22Rv1 (cell line): ENCODE measurements at regions not wholly inside any gene's neighbourhood (a gene's known extent, or its start where the extent isn't known, plus 50 kb on each side); places are given as distances from the start of the nearest gene placed in this dataset.

ENCODE experiments used
- H3K27ac ChIP-seq: fragments of 450-650 bp; 2 replicates; pipeline ENCODE4 v1.5.1; 2017
- CTCF ChIP-seq: fragments of 450-650 bp; IDR thresholded peaks from 2 replicates; pipeline ENCODE4 v1.5.1; 2017; ENCODE audit warnings: mild to moderate bottlenecking
- ZFX ChIP-seq: fragments of 450-650 bp; IDR thresholded peaks from 2 replicates; pipeline ENCODE4 v1.6.1; 2017; ENCODE audit warnings: antibody characterized with exemption, borderline replicate concordance

- no peak overlapping the region for H3K27ac ChIP-seq
- TF ChIP-seq ZFX (no peak), CTCF (no peak)
Measured at GRCh38 chr12:4984971-4985370, 58.7 kb upstream of the KCNA5 start.

GRCh38 chr12:4985820-4986219, 57.9 kb upstream of the KCNA5 start:
- TF ChIP-seq ZFX (no peak), CTCF (no peak)
- H3K27ac ChIP-seq: no peak overlapping the region

GRCh38 chr12:4987076-4988046, 56.3 kb upstream of the KCNA5 start:
- TF ChIP-seq CTCF (no peak), ZFX (no peak)

GRCh38 chr12:4991373-4991772, 52.3 kb upstream of the KCNA5 start:
- H3K27ac ChIP-seq: no peak overlapping the region

More at GRCh38 chr12:4987076-4988046, 56.3 kb upstream of the KCNA5 start:
- H3K27ac ChIP-seq: no peak overlapping the region

GRCh38 chr12:4991801-4992200, 51.9 kb upstream of the KCNA5 start:
- TF ChIP-seq ZFX: no peak
- TF ChIP-seq CTCF: no peak
- no peak overlapping the region for H3K27ac ChIP-seq

More at GRCh38 chr12:4991373-4991772, 52.3 kb upstream of the KCNA5 start:
- no peak for TF ChIP-seq CTCF
- no peak for TF ChIP-seq ZFX

GRCh38 chr12:4992871-4993270, 50.8 kb upstream of the KCNA5 start:
- no peak overlapping the region for H3K27ac ChIP-seq
- no peak for TF ChIP-seq CTCF
- TF ChIP-seq ZFX: no peak
